ENCODE measurements at regions not wholly inside any gene's neighbourhood (a gene's known extent, or its start where the extent isn't known, plus 50 kb on each side); places are given as distances from the start of the nearest gene placed in this dataset.

DNA sequence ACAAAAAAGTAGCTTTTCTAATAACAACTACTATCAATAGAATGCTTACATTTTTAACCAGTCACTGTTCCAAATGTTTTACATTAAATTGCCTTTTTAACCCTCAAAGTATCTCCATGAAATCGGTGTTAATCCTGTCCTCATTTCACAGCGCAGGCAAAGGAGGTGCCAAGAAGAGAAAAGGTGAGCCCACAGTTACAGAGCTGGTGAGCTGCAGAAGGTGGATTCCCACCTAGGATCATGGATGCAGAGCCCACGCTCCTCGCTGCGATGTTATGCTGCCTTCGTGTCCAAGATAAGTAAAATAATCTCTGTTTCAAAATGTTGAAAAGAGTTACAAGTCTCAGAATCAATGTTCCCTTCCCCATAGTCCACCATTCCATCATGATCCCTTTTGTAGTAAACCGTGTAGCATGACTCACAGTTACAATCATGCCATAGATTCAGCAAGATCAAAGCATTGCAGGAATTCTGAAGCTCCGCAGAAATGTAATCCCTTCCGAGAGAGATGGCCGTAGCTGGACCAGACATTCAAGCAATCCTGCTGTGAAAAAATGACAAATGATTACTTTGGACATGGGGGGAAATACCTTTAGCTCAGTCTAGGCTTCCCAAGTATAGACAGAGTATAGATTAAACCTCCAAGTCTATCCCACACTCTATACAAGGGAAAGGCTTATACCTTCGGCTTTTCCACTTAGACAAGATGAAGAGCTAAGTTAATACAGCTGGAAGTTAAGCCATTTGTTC, 394.7 kb upstream of the AKR1E2 start:
- TF ChIP-seq, protein P1, sequence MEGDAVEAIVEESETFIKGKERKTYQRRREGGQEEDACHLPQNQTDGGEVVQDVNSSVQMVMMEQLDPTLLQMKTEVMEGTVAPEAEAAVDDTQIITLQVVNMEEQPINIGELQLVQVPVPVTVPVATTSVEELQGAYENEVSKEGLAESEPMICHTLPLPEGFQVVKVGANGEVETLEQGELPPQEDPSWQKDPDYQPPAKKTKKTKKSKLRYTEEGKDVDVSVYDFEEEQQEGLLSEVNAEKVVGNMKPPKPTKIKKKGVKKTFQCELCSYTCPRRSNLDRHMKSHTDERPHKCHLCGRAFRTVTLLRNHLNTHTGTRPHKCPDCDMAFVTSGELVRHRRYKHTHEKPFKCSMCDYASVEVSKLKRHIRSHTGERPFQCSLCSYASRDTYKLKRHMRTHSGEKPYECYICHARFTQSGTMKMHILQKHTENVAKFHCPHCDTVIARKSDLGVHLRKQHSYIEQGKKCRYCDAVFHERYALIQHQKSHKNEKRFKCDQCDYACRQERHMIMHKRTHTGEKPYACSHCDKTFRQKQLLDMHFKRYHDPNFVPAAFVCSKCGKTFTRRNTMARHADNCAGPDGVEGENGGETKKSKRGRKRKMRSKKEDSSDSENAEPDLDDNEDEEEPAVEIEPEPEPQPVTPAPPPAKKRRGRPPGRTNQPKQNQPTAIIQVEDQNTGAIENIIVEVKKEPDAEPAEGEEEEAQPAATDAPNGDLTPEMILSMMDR (conservative IDR thresholded peaks at IDR 0.05; ENCODE audit: low read depth, low read length) = no peak
- no peak for TF ChIP-seq EZH2phosphoT487 (IDR thresholded peaks at IDR 0.05; ENCODE audit: borderline replicate concordance, low read length)
- TF ChIP-seq EZH2 (IDR thresholded peaks at IDR 0.05; ENCODE audit: low read length, unreplicated experiment) = no peak
- no peaks in the 10 kb centered on the region for H3K4me1 ChIP-seq (ENCODE audit: insufficient read depth, low read length)
- H3K27me3 ChIP-seq (ENCODE audit: low read length) = no peaks in the 10 kb centered on the region
- H3K27ac ChIP-seq (ENCODE audit: low read length) = no peak overlapping the region
- no peaks in the 10 kb centered on the region for H3K36me3 ChIP-seq (ENCODE audit: low read depth, low read length)
- H4K20me1 ChIP-seq (ENCODE audit: low read length) = no peaks in the 10 kb centered on the region
- POLR2A ChIA-PET (ENCODE audit: unreplicated experiment) = no interaction called here
- BruUV-seq (replicated peaks) = no TSS peak
- no peak overlapping the region for H2AFZ ChIP-seq (ENCODE audit: low read length)
- no peak overlapping the region for H3K4me2 ChIP-seq (ENCODE audit: low read length)
- CTCF ChIA-PET = no interaction called here
- DNase-seq (no peak), ATAC-seq (no peak)
- no peaks in the 10 kb centered on the region for H3K9me2 ChIP-seq (replicated peaks; ENCODE audit: low read length)
- H3K9ac ChIP-seq (ENCODE audit: low read length) = no peak overlapping the region
- H3K4me3 ChIP-seq (ENCODE audit: low read length) = no peak overlapping the region
- no peaks in the 10 kb centered on the region for H3F3A ChIP-seq (ENCODE audit: low read length, unreplicated experiment)
- intact Hi-C loops (cut with micrococcal nuclease) = no loop called here
- H3K79me2 ChIP-seq (ENCODE audit: low read length) = no peaks in the 10 kb centered on the region
- no peaks in the 10 kb centered on the region for H3K9me3 ChIP-seq (ENCODE audit: low read length)

DNA sequence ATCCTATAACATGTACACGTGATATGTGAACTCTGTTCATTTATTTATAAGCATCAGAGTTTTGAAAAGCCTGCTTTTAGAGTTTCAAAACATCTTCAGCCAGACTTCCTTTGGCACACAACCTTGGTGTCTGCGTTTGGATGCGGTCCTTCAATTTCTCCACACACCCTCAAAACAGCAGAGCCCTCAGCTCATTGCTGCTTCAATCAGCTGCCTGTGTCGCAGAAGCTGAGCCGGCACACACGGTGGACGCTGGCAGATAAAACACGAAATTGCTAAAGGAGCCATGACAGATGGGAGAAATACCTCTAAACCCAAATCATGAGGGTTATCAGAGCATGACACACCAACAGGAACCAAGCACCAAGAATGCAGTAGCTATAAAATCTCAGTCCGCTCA, 396.4 kb upstream of the AKR1E2 start:
- Histone ChIP-seq H3K4me2 (ENCODE audit: low read length) (no peak overlapping the region), H3K9me2 (replicated peaks; ENCODE audit: low read length) (no peaks in the 10 kb centered on the region), H3K79me2 (ENCODE audit: low read length) (no peaks in the 10 kb centered on the region), H3K4me3 (ENCODE audit: low read length) (no peak overlapping the region), H2AFZ (ENCODE audit: low read length) (no peak overlapping the region), H3F3A (ENCODE audit: low read length, unreplicated experiment) (no peaks in the 10 kb centered on the region), H3K36me3 (ENCODE audit: low read depth, low read length) (no peaks in the 10 kb centered on the region), H3K27ac (ENCODE audit: low read length) (no peak overlapping the region), H3K9ac (ENCODE audit: low read length) (no peak overlapping the region), H3K4me1 (ENCODE audit: insufficient read depth, low read length) (no peaks in the 10 kb centered on the region), H3K9me3 (ENCODE audit: low read length) (no peaks in the 10 kb centered on the region), H4K20me1 (ENCODE audit: low read length) (no peaks in the 10 kb centered on the region), H3K27me3 (ENCODE audit: low read length) (no peaks in the 10 kb centered on the region)
- CTCF ChIA-PET = no interaction called here
- no peak for ATAC-seq
- intact Hi-C loops (cut with micrococcal nuclease) = no loop called here
- no peak for TF ChIP-seq EZH2 (IDR thresholded peaks at IDR 0.05; ENCODE audit: low read length, unreplicated experiment)
- no peak for TF ChIP-seq EZH2phosphoT487 (IDR thresholded peaks at IDR 0.05; ENCODE audit: borderline replicate concordance, low read length)
- TF ChIP-seq, protein P1 (conservative IDR thresholded peaks at IDR 0.05; ENCODE audit: low read depth, low read length) = no peak
- POLR2A ChIA-PET (ENCODE audit: unreplicated experiment) = no interaction called here
- no TSS peak for BruUV-seq (replicated peaks)
- DNase-seq = no peak

DNA sequence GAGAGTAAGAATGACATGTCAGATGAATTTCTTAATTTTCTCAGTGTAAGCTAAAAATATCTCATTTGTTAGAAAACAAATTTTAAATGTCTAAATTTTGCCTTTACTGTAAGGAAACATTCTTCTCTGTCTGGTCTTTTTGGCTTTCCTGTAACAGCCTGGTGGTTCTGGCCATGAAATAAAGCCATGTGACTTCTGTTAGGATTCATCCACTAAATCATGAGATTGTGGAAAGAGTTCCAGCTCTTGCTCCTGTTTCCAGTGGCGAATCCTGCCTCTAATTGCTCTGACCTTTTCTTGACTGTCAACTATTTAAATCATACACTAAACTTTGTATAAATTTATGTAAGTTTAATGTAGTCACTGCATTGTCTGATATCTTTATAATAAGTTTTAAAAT, 398.5 kb upstream of the AKR1E2 start:
- ChIA-PET POLR2A (ENCODE audit: unreplicated experiment) (no interaction called here), CTCF (no interaction called here)
- Histone ChIP-seq H4K20me1 (ENCODE audit: low read length) (no peaks in the 10 kb centered on the region), H3F3A (ENCODE audit: low read length, unreplicated experiment) (no peaks in the 10 kb centered on the region), H3K9me2 (replicated peaks; ENCODE audit: low read length) (no peaks in the 10 kb centered on the region), H3K27me3 (ENCODE audit: low read length) (no peaks in the 10 kb centered on the region), H3K79me2 (ENCODE audit: low read length) (no peaks in the 10 kb centered on the region), H3K4me3 (ENCODE audit: low read length) (no peak overlapping the region), H3K4me2 (ENCODE audit: low read length) (no peak overlapping the region), H3K9me3 (ENCODE audit: low read length) (no peaks in the 10 kb centered on the region), H3K27ac (ENCODE audit: low read length) (no peak overlapping the region), H3K36me3 (ENCODE audit: low read depth, low read length) (no peaks in the 10 kb centered on the region), H3K9ac (ENCODE audit: low read length) (no peak overlapping the region), H2AFZ (ENCODE audit: low read length) (no peak overlapping the region), H3K4me1 (ENCODE audit: insufficient read depth, low read length) (no peaks in the 10 kb centered on the region)
- no TSS peak for BruUV-seq (replicated peaks)
- DNase-seq (no peak), ATAC-seq (no peak)
- intact Hi-C loops (cut with micrococcal nuclease) = no loop called here
- TF ChIP-seq EZH2phosphoT487 (IDR thresholded peaks at IDR 0.05; ENCODE audit: borderline replicate concordance, low read length) (no peak), EZH2 (IDR thresholded peaks at IDR 0.05; ENCODE audit: low read length, unreplicated experiment) (no peak)
- TF ChIP-seq, protein P1 (conservative IDR thresholded peaks at IDR 0.05; ENCODE audit: low read depth, low read length) = no peak

Data from PC-3 (cell line).